ENCODE measurements at regions not wholly inside any gene's neighbourhood (a gene's known extent, or its start where the extent isn't known, plus 50 kb on each side); places are given as distances from the start of the nearest gene placed in this dataset.

GRCh38 chr7:69365651-69366192 lies 232.6 kb upstream of the AUTS2 start:
- no peak overlapping the region for H2AFZ ChIP-seq (replicated peaks; ENCODE audit: low read length, poor library complexity)
- no peak overlapping the region for H3K9ac ChIP-seq (ENCODE audit: low read depth, low read length)
- H3K4ac ChIP-seq (ENCODE audit: low read depth, low read length) = no peak overlapping the region
- no TSS peak for BruUV-seq (replicated peaks)
- H2BK120ac ChIP-seq (ENCODE audit: low read depth, low read length) = no peak overlapping the region
- no peak overlapping the region for H3K14ac ChIP-seq (replicated peaks; ENCODE audit: low read depth, low read length)
- intact Hi-C loops (cut with micrococcal nuclease) (no loop called here), dilution Hi-C loops (cut with HindIII; ENCODE audit: low sequenced_read_pairs, unreplicated experiment) (no loop called here), in situ Hi-C loops (cut with MboI; ENCODE audit: low sequenced_read_pairs) (no loop called here)
- H3K4me2 ChIP-seq (ENCODE audit: low read depth, low read length) = no peak overlapping the region
- H3K4me3 ChIP-seq (ENCODE audit: insufficient read depth, low read depth, low read length) = no peak overlapping the region
- H3K9me1 ChIP-seq (ENCODE audit: insufficient read depth, low read length) = no peaks in the 10 kb centered on the region
- ChIA-PET CTCF (no interaction called here), POLR2A (ENCODE audit: unreplicated experiment) (no interaction called here)
- no peak overlapping the region for H2BK5ac ChIP-seq (ENCODE audit: low read depth, low read length, poor library complexity, severe bottlenecking)
- H3K9me3 ChIP-seq (ENCODE audit: control insufficient read depth, insufficient read depth, low read length) = peaks cover 5% of the 10 kb centered on the region
- ATAC-seq (ENCODE audit: low read depth) = no peak
- H3K4me1 ChIP-seq (ENCODE audit: control insufficient read depth, insufficient read depth, low read length) = no peaks in the 10 kb centered on the region
- H3K79me1 ChIP-seq (ENCODE audit: low read depth in 1 of 2, low read length in 2 of 2) = no peaks in the 10 kb centered on the region
- no peak overlapping the region for H4K91ac ChIP-seq (ENCODE audit: insufficient read depth, low read depth, low read length)
- no peak overlapping the region for H4K5ac ChIP-seq (ENCODE audit: low read depth, low read length)
- no CpG with 5 or more reads among the region's 13 CpGs for WGBS, 2 experiments (ENCODE audit: extremely low coverage in 2 of 2, insufficient read length in 1 of 2)
- no peak overlapping the region for H3K56ac ChIP-seq (ENCODE audit: extremely low read depth, insufficient read depth, low read length)
- no peak for DNase-seq
- H4K8ac ChIP-seq (ENCODE audit: low read depth in 2 of 2, low read length in 2 of 2) = no peak overlapping the region
- H3K18ac ChIP-seq (ENCODE audit: low read depth, low read length) = no peak overlapping the region
- H4K20me1 ChIP-seq (ENCODE audit: insufficient read depth, low read length) = no peaks in the 10 kb centered on the region
- no peak overlapping the region for H2BK20ac ChIP-seq (ENCODE audit: low read depth, low read length)
- no peak overlapping the region for H2BK15ac ChIP-seq (ENCODE audit: low read depth, low read length)
- no peaks in the 10 kb centered on the region for H3K27me3 ChIP-seq (ENCODE audit: control insufficient read depth, insufficient read depth, low read length)
- H3K36me3 ChIP-seq (ENCODE audit: control insufficient read depth, insufficient read depth, low read length) = no peaks in the 10 kb centered on the region
- no peak overlapping the region for H3K23ac ChIP-seq (ENCODE audit: low read depth, low read length)
- H2AK9ac ChIP-seq (replicated peaks; ENCODE audit: low read depth, low read length, poor library complexity) = no peak overlapping the region
- TF ChIP-seq FOS (IDR thresholded peaks at IDR 0.05; ENCODE audit: low read depth, low read length) = no peak
- TF ChIP-seq ELK1 (IDR thresholded peaks at IDR 0.05; ENCODE audit: borderline replicate concordance, low read depth, low read length) = no peak
- TF ChIP-seq CTCF (conservative IDR thresholded peaks at IDR 0.05; ENCODE audit: low read depth, low read length) = no peak
- TF ChIP-seq, protein P1, sequence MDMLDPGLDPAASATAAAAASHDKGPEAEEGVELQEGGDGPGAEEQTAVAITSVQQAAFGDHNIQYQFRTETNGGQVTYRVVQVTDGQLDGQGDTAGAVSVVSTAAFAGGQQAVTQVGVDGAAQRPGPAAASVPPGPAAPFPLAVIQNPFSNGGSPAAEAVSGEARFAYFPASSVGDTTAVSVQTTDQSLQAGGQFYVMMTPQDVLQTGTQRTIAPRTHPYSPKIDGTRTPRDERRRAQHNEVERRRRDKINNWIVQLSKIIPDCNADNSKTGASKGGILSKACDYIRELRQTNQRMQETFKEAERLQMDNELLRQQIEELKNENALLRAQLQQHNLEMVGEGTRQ (IDR thresholded peaks at IDR 0.05; ENCODE audit: low read depth, low read length) = no peak
- TF ChIP-seq MXI1 (IDR thresholded peaks at IDR 0.05; ENCODE audit: borderline replicate concordance, low read depth, low read length) = no peak
- no peak for TF ChIP-seq CHD1 (IDR thresholded peaks at IDR 0.05; ENCODE audit: low read depth, low read length)
- H2AK5ac ChIP-seq (ENCODE audit: low read depth, low read length) = no peak overlapping the region
- H3K27ac ChIP-seq (ENCODE audit: insufficient read depth, low read length) = no peak overlapping the region

Measured in IMR-90 (cell line).